ENCODE measurements at regions not wholly inside any gene's neighbourhood (a gene's known extent, or its start where the extent isn't known, plus 50 kb on each side); places are given as distances from the start of the nearest gene placed in this dataset.

DNA sequence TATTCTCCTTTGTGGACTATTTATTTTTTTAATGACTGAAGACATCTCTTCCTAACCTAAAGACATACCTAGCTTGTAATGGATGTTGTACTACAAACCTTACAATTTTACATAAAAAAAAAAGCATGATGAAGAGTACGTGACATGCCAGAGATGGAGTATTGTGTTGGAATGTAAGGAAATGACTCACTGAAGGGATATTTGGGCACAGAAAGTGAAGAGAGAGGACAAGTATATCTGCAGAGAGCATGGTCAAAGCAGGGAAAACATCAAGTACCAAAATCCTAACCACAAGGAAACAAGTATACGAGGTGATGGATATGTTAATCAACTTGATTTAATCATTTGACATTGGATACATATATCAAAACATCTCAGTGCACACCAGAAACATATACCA, 1051.4 kb upstream of the PRKX start:
- TF ChIP-seq, protein P1, sequence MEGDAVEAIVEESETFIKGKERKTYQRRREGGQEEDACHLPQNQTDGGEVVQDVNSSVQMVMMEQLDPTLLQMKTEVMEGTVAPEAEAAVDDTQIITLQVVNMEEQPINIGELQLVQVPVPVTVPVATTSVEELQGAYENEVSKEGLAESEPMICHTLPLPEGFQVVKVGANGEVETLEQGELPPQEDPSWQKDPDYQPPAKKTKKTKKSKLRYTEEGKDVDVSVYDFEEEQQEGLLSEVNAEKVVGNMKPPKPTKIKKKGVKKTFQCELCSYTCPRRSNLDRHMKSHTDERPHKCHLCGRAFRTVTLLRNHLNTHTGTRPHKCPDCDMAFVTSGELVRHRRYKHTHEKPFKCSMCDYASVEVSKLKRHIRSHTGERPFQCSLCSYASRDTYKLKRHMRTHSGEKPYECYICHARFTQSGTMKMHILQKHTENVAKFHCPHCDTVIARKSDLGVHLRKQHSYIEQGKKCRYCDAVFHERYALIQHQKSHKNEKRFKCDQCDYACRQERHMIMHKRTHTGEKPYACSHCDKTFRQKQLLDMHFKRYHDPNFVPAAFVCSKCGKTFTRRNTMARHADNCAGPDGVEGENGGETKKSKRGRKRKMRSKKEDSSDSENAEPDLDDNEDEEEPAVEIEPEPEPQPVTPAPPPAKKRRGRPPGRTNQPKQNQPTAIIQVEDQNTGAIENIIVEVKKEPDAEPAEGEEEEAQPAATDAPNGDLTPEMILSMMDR (IDR thresholded peaks at IDR 0.05), result no peak
- no peak for TF ChIP-seq POLR2A (IDR thresholded peaks at IDR 0.05)
